ENCODE measurements at regions not wholly inside any gene's neighbourhood (a gene's known extent, or its start where the extent isn't known, plus 50 kb on each side); places are given as distances from the start of the nearest gene placed in this dataset.

DNA sequence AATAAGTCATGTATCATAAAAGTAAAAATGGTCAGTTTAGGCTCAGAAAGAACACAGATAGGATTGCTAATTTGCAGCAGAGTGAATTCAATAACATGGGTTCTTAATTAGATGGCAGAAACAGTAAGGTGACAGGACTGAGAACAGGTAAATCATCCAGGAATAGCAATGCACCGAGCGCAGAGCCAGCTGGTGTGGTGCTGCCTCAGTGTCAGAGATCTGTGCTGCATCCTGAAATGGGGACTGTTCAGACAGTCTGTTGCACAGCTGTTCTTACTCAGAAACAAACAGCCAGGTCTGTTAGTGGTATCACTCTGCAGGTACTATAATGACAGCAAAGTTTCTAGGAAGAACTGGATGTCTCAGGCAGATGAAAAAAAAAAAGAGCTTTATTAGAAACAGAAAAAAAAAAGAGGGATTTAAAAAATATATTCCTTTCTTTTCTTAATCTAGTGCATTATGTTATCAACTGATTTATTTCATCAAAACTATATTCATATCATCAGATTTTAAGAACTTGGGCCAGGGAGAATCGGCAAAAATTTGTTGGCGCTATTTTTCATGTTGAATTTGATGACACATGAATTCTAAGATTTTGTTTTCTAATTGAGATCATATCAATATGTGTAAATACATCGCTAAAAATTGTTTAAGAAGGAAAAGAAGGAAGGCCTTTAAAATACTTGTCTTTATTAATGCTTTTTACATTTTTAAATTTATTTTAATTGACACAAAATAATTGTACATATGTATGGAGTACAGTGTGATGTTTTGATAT, 501.8 kb downstream of the PRKD1 start:
- H3K4me1 ChIP-seq (ENCODE audit: insufficient read depth, low read length): no peaks in the 10 kb centered on the region
- CTCF ChIA-PET: no interaction called here
- no peak overlapping the region for H3K4me3 ChIP-seq (ENCODE audit: low read length)
- Mint-ChIP-seq H3K27me3 (no peaks in the 10 kb centered on the region), H3K4me3 (no peak overlapping the region), H3K27ac (no peak overlapping the region), H3K9me3 (peaks cover 9% of the 10 kb centered on the region), H3K36me3 (ENCODE audit: low read depth) (no peaks in the 10 kb centered on the region), H3K4me1 (ENCODE audit: low read depth) (no peaks in the 10 kb centered on the region)
- H3K36me3 ChIP-seq (ENCODE audit: insufficient read depth, low read length): no peaks in the 10 kb centered on the region
- TF ChIP-seq, protein P1, sequence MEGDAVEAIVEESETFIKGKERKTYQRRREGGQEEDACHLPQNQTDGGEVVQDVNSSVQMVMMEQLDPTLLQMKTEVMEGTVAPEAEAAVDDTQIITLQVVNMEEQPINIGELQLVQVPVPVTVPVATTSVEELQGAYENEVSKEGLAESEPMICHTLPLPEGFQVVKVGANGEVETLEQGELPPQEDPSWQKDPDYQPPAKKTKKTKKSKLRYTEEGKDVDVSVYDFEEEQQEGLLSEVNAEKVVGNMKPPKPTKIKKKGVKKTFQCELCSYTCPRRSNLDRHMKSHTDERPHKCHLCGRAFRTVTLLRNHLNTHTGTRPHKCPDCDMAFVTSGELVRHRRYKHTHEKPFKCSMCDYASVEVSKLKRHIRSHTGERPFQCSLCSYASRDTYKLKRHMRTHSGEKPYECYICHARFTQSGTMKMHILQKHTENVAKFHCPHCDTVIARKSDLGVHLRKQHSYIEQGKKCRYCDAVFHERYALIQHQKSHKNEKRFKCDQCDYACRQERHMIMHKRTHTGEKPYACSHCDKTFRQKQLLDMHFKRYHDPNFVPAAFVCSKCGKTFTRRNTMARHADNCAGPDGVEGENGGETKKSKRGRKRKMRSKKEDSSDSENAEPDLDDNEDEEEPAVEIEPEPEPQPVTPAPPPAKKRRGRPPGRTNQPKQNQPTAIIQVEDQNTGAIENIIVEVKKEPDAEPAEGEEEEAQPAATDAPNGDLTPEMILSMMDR (IDR thresholded peaks at IDR 0.05): no peak
- H3K27me3 ChIP-seq (ENCODE audit: control insufficient read depth in 1 of 2, insufficient read depth in 2 of 2, low read length in 2 of 2): no peaks in the 10 kb centered on the region
- H3K9me3 ChIP-seq (ENCODE audit: control insufficient read depth in 1 of 2, insufficient read depth in 1 of 2, low read length in 2 of 2): no peaks in the 10 kb centered on the region
- DNase-seq (no peak), ATAC-seq (ENCODE audit: poor library complexity) (no peak)
- intact Hi-C loops (cut with DNase I, micrococcal nuclease): no loop called here
- no peak overlapping the region for H3K27ac ChIP-seq (ENCODE audit: low read depth in 1 of 2, low read length in 2 of 2)
- POLR2A ChIA-PET: no interaction called here

DNA sequence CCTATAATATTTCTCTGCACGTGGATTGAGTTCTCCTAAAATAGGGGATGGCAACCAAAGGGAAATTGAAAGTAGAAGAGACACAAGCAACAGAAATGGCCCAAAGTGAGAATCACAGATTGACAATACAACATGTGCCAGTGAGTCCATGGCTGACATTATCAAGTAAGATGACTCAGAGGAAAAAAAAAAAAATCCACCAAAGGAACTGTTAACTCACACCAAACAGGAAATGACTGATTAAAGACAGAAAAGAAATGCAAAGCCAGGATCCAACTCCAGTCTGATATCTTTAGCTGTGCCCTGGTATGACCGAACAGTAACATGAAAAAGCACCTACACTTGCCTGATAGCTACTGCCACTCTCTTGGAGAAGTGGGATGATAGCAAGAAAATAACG, 485.0 kb downstream of the PRKD1 start:
- Histone ChIP-seq H3K4me1 (ENCODE audit: insufficient read depth, low read length) (no peaks in the 10 kb centered on the region), H3K27ac (ENCODE audit: low read depth in 1 of 2, low read length in 2 of 2) (no peak overlapping the region), H3K27me3 (ENCODE audit: control insufficient read depth in 1 of 2, insufficient read depth in 2 of 2, low read length in 2 of 2) (no peaks in the 10 kb centered on the region), H3K9me3 (ENCODE audit: control insufficient read depth in 1 of 2, insufficient read depth in 1 of 2, low read length in 2 of 2) (peaks cover 0 to 5% of the 10 kb centered on the region in 2 experiments), H3K4me3 (ENCODE audit: low read length) (no peak overlapping the region), H3K36me3 (ENCODE audit: insufficient read depth, low read length) (no peaks in the 10 kb centered on the region)
- Mint-ChIP-seq H3K27ac (no peak overlapping the region), H3K27me3 (no peaks in the 10 kb centered on the region), H3K4me3 (no peak overlapping the region), H3K4me1 (ENCODE audit: low read depth) (no peaks in the 10 kb centered on the region), H3K36me3 (ENCODE audit: low read depth) (no peaks in the 10 kb centered on the region), H3K9me3 (peaks cover 12% of the 10 kb centered on the region)
- DNase-seq (no peak), ATAC-seq (ENCODE audit: poor library complexity) (no peak)
- intact Hi-C loops (cut with DNase I, micrococcal nuclease): no loop called here
- TF ChIP-seq, protein P1 (IDR thresholded peaks at IDR 0.05): no peak
- ChIA-PET POLR2A (no interaction called here), CTCF (no interaction called here)

DNA sequence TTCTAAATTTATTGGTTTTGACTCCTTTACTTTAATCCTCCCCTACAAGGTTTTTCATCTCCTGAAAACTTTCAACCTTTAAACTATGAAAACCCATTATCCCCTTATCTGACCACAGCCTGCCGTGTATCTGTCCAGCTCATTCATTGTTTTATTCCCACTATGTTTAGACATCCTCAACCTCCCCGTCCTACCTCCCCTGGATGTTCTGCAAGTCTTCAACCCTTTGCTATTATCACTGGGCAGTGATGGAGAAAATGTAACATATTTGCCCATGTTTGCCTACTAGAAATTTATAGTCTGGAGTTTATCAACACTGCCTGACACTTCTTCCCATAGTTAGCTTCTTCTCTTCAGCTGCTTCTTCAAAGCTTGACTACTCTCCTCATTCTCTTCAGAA, 483.4 kb downstream of the PRKD1 start:
- Mint-ChIP-seq H3K9me3 (peaks cover 12% of the 10 kb centered on the region), H3K36me3 (ENCODE audit: low read depth) (no peaks in the 10 kb centered on the region), H3K27ac (no peak overlapping the region), H3K4me3 (no peak overlapping the region), H3K27me3 (no peaks in the 10 kb centered on the region), H3K4me1 (ENCODE audit: low read depth) (no peaks in the 10 kb centered on the region)
- Histone ChIP-seq H3K27ac (ENCODE audit: low read depth in 1 of 2, low read length in 2 of 2) (no peak overlapping the region), H3K4me3 (ENCODE audit: low read length) (no peak overlapping the region), H3K4me1 (ENCODE audit: insufficient read depth, low read length) (no peaks in the 10 kb centered on the region), H3K36me3 (ENCODE audit: insufficient read depth, low read length) (no peaks in the 10 kb centered on the region), H3K9me3 (ENCODE audit: control insufficient read depth in 1 of 2, insufficient read depth in 1 of 2, low read length in 2 of 2) (peaks cover 0 to 5% of the 10 kb centered on the region in 2 experiments), H3K27me3 (ENCODE audit: control insufficient read depth in 1 of 2, insufficient read depth in 2 of 2, low read length in 2 of 2) (no peaks in the 10 kb centered on the region)
- intact Hi-C loops (cut with DNase I, micrococcal nuclease): no loop called here
- DNase-seq (no peak), ATAC-seq (ENCODE audit: poor library complexity) (no peak)
- TF ChIP-seq, protein P1 (IDR thresholded peaks at IDR 0.05): no peak
- ChIA-PET POLR2A (no interaction called here), CTCF (no interaction called here)
